ENCODE measurements at regions not wholly inside any gene's neighbourhood (a gene's known extent, or its start where the extent isn't known, plus 50 kb on each side); places are given as distances from the start of the nearest gene placed in this dataset.
"Not testable (repeated sequence)": the region's sequence is repeated elsewhere in the genome, so short reads cannot be mapped to it uniquely, and the experiment has no call there.

DNA sequence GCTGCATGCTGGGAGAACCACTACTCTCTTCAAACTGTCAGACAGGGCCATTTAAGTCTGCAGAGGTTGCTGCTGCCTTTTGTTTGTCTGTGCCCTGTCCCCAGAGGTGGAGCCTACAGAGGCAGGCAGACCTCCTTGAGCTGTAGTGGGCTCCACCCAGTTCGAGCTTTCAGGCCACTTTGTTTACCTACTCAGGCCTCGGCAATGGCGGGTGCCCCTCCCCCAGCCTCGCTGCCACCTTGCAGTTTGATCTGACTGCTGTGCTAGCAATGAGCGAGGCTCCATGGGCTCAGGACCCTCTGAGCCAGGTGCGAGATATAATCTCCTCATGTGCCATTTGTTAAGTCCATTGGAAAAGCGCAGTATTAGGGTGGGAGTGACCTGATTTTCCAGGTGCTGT is 487.8 kb downstream of the PLK2 start:
- TF ChIP-seq, protein P1, sequence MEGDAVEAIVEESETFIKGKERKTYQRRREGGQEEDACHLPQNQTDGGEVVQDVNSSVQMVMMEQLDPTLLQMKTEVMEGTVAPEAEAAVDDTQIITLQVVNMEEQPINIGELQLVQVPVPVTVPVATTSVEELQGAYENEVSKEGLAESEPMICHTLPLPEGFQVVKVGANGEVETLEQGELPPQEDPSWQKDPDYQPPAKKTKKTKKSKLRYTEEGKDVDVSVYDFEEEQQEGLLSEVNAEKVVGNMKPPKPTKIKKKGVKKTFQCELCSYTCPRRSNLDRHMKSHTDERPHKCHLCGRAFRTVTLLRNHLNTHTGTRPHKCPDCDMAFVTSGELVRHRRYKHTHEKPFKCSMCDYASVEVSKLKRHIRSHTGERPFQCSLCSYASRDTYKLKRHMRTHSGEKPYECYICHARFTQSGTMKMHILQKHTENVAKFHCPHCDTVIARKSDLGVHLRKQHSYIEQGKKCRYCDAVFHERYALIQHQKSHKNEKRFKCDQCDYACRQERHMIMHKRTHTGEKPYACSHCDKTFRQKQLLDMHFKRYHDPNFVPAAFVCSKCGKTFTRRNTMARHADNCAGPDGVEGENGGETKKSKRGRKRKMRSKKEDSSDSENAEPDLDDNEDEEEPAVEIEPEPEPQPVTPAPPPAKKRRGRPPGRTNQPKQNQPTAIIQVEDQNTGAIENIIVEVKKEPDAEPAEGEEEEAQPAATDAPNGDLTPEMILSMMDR (IDR thresholded peaks at IDR 0.05), result not testable (repeated sequence)
- not testable (repeated sequence) for TF ChIP-seq POLR2A (IDR thresholded peaks at IDR 0.05)

Measured in lower leg skin (tissue), 3 donors.